ENCODE measurements at regions not wholly inside any gene's neighbourhood (a gene's known extent, or its start where the extent isn't known, plus 50 kb on each side); places are given as distances from the start of the nearest gene placed in this dataset.

DNA sequence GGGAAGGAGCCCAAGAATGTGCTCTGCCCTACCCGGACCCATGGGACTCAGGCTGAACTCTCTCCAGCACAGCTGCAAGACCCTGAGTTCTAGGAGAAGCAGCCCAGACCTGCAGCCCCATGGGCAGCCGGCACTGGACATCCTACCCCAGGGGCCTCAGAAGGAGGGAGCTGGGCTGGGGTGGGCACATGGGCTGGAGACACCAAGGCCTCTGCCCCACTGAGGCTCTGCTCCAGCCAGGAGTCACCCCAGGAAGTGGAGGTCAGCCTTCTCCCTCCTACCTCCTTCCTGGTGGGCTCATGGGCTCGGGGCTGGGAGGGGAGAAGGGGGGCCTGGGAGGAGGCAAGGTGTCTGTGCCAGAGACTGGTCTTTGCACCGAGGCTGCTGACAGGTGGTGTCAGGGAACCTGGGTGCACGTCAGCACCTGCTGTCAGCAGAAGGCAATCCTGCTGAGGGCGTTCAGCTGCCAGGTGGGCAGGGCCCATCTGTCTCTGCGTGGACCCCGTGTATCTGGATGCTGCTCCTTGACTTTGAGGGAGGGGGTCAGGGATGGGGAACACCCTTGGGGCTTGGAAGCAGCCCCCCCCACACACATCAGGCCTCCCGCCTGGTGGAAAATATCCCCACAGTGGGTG, 95.2 kb downstream of the PDGFA start:
- in situ Hi-C loops (cut with MboI; ENCODE audit: low sequenced_read_pairs, unreplicated experiment) = no loop called here
- TF ChIP-seq, protein P1, sequence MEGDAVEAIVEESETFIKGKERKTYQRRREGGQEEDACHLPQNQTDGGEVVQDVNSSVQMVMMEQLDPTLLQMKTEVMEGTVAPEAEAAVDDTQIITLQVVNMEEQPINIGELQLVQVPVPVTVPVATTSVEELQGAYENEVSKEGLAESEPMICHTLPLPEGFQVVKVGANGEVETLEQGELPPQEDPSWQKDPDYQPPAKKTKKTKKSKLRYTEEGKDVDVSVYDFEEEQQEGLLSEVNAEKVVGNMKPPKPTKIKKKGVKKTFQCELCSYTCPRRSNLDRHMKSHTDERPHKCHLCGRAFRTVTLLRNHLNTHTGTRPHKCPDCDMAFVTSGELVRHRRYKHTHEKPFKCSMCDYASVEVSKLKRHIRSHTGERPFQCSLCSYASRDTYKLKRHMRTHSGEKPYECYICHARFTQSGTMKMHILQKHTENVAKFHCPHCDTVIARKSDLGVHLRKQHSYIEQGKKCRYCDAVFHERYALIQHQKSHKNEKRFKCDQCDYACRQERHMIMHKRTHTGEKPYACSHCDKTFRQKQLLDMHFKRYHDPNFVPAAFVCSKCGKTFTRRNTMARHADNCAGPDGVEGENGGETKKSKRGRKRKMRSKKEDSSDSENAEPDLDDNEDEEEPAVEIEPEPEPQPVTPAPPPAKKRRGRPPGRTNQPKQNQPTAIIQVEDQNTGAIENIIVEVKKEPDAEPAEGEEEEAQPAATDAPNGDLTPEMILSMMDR (IDR thresholded peaks at IDR 0.05; ENCODE audit: borderline replicate concordance, control extremely low read depth, extremely low read depth, insufficient read depth, missing control alignments) = no peak
- no peak for DNase-seq (ENCODE audit: low spot score)

DNA sequence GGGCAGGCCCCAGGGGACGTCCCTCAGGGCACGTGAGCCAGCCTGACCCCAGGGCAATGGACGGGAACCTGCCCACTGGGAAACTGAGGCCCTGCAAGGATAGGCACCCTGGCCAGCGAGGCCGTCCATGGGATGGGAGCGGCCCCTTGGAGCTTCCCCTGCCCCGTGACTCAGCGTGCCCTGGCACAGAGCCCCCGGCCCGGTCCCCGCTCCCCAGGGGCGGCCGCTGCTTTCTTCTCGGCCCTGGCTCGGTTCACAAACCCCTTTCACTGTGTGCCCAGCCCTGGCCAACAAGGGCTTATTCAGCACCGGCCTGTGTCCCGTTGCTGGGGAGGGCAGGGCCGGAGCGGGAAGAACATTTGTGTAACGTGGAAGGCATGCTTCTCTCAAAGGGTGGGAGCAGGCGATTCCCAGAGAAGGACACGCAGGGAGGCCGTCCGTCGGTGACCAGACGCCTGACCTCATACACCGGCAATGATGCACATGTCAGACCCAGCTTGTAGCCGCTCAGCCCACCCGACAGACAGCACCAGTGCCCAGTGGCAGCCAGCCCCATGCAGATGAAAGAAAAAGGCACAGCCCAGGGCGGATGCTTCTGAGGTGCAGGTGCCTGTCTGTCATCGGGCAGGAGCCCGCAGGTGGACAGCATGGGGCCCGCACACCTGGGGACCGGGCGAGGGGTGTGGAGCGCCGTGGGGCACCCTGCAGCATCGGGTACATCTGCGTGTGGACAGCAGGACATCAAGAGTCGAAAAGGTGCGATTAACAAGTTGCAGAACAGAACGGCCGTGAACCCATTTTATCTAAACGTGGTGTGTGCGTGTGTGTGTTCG, 94.5 kb downstream of the PDGFA start:
- TF ChIP-seq, protein P1 (IDR thresholded peaks at IDR 0.05; ENCODE audit: borderline replicate concordance, control extremely low read depth, extremely low read depth, insufficient read depth, missing control alignments) = no peak
- DNase-seq (ENCODE audit: low spot score) = no peak
- in situ Hi-C loops (cut with MboI; ENCODE audit: low sequenced_read_pairs, unreplicated experiment) = no loop called here

GRCh38 chr7:425794-426188, 93.9 kb downstream of the PDGFA start:
- TF ChIP-seq, protein P1 (IDR thresholded peaks at IDR 0.05; ENCODE audit: borderline replicate concordance, control extremely low read depth, extremely low read depth, insufficient read depth, missing control alignments) = no peak
- DNase-seq (ENCODE audit: low spot score) = no peak
- in situ Hi-C loops (cut with MboI; ENCODE audit: low sequenced_read_pairs, unreplicated experiment) = no loop called here

DNA sequence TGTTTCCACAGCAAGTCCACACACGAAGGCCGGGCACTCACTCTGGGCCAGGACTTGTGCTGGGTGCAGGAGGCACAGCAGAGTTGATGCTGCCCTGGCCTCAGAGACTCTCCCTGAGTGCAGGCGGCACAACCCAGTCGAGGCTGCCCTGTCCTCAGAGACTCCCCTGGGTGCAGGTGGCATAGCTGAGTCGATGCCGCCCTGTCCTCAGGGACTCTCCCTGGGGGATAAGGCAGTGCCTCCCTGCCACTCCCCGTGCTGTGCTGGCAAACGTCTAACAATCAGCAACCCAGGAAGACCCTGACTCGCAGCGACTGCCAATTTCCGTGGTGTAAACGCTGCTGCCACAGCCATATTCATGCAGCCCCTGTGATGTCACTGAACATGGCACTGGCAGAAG, 93.1 kb downstream of the PDGFA start:
- in situ Hi-C loops (cut with MboI; ENCODE audit: low sequenced_read_pairs, unreplicated experiment) = no loop called here
- TF ChIP-seq, protein P1 (IDR thresholded peaks at IDR 0.05; ENCODE audit: borderline replicate concordance, control extremely low read depth, extremely low read depth, insufficient read depth, missing control alignments) = no peak
- DNase-seq (ENCODE audit: low spot score) = no peak

- in situ Hi-C loops (cut with MboI; ENCODE audit: low sequenced_read_pairs, unreplicated experiment) = no loop called here
- DNase-seq (ENCODE audit: low spot score) = no peak
- TF ChIP-seq, protein P1 (IDR thresholded peaks at IDR 0.05; ENCODE audit: borderline replicate concordance, control extremely low read depth, extremely low read depth, insufficient read depth, missing control alignments) = no peak
Observed at GRCh38 chr7:427506-428103, 92.0 kb downstream of the PDGFA start.

DNA sequence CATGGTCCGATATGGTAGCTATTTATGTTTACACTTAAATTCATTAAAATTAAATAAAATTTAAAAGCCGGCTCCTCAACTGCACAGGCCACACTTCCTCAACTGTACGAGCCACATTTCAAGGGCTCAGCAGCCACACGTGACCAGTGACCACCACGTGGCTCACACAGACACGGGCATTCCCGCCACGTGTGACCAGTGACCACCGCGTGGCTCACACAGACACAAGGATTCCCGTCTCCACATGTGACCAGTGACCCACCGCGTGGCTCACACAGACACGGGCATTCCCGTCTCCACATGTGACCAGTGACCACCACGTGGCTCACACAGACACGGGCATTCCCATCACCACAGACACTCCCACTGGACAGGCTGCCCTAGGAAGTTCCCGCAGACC, 91.3 kb downstream of the PDGFA start:
- no peak for DNase-seq (ENCODE audit: low spot score)
- TF ChIP-seq, protein P1 (IDR thresholded peaks at IDR 0.05; ENCODE audit: borderline replicate concordance, control extremely low read depth, extremely low read depth, insufficient read depth, missing control alignments) = no peak

More for the DNA sequence above, 91.3 kb downstream of the PDGFA start:
- in situ Hi-C loops (cut with MboI; ENCODE audit: low sequenced_read_pairs, unreplicated experiment) = no loop called here

Data from GM13976 (cell line).